ENCODE measurements at regions not wholly inside any gene's neighbourhood (a gene's known extent, or its start where the extent isn't known, plus 50 kb on each side); places are given as distances from the start of the nearest gene placed in this dataset.

GRCh38 chr16:76035689-76036088 lies 241.5 kb upstream of the CNTNAP4 start:
- Mint-ChIP-seq H3K4me1 (no peaks in the 10 kb centered on the region), H3K27ac (no peak overlapping the region), H3K4me3 (no peak overlapping the region), H3K9me3 (ENCODE audit: insufficient read depth) (peaks cover 5% of the 10 kb centered on the region), H3K27me3 (no peaks in the 10 kb centered on the region)
- Histone ChIP-seq H3K27me3 (replicated peaks in 1 of 4; ENCODE audit: control extremely low read depth in 1 of 4, control insufficient read depth in 3 of 4, insufficient read depth in 4 of 4, low read length in 3 of 4) (no peaks in the 10 kb centered on the region), H3K79me2 (ENCODE audit: control insufficient read depth, insufficient read depth, low read length) (no peaks in the 10 kb centered on the region), H3K9ac (ENCODE audit: low read length) (no peak overlapping the region), H4K20me1 (ENCODE audit: control insufficient read depth, insufficient read depth, low read length, poor library complexity, severe bottlenecking) (no peaks in the 10 kb centered on the region), H3K4me1 (ENCODE audit: control insufficient read depth in 2 of 2, insufficient read depth in 2 of 2, low read length in 2 of 2) (no peaks in the 10 kb centered on the region), H3K36me3 (replicated peaks in 1 of 2; ENCODE audit: control extremely low read depth in 1 of 2, control insufficient read depth in 1 of 2, extremely low read depth in 1 of 2, insufficient read depth in 2 of 2, low read length in 1 of 2) (no peaks in the 10 kb centered on the region), H3K9me3 (ENCODE audit: control extremely low read depth in 1 of 3, control insufficient read depth in 2 of 3, insufficient read depth in 1 of 3, low read length in 2 of 3) (peaks cover 0 to 3% (median 0%) of the 10 kb centered on the region in 3 donors), H2AFZ (ENCODE audit: insufficient read depth, low read depth, low read length, poor library complexity, severe bottlenecking) (no peak overlapping the region), H3K27ac (ENCODE audit: low read length in 2 of 2) (no peak overlapping the region), H3K4me2 (replicated peaks; ENCODE audit: low read depth, low read length, poor library complexity, severe bottlenecking) (no peak overlapping the region), H3K4me3 (ENCODE audit: control extremely low read depth in 1 of 5, extremely low read depth in 1 of 5, insufficient read depth in 1 of 5, low read depth in 2 of 5, low read length in 4 of 5) (no peak overlapping the region)
- ATAC-seq (ENCODE audit: low read depth) (no peak), DNase-seq (no peak)
- POLR2A ChIA-PET: no interaction called here
- WGBS (ENCODE audit: insufficient coverage): 0% methylated on average over 1 of the region's 2 CpGs
- intact Hi-C loops (cut with micrococcal nuclease): no loop called here
- CTCF ChIA-PET: no interaction called here
- TF ChIP-seq, protein P1, sequence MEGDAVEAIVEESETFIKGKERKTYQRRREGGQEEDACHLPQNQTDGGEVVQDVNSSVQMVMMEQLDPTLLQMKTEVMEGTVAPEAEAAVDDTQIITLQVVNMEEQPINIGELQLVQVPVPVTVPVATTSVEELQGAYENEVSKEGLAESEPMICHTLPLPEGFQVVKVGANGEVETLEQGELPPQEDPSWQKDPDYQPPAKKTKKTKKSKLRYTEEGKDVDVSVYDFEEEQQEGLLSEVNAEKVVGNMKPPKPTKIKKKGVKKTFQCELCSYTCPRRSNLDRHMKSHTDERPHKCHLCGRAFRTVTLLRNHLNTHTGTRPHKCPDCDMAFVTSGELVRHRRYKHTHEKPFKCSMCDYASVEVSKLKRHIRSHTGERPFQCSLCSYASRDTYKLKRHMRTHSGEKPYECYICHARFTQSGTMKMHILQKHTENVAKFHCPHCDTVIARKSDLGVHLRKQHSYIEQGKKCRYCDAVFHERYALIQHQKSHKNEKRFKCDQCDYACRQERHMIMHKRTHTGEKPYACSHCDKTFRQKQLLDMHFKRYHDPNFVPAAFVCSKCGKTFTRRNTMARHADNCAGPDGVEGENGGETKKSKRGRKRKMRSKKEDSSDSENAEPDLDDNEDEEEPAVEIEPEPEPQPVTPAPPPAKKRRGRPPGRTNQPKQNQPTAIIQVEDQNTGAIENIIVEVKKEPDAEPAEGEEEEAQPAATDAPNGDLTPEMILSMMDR (IDR thresholded peaks at IDR 0.05): no peak
- no peak for TF ChIP-seq EZH2 (IDR thresholded peaks at IDR 0.05; ENCODE audit: borderline replicate concordance, insufficient read depth, low read depth, low read length, poor library complexity, severe bottlenecking)

DNA sequence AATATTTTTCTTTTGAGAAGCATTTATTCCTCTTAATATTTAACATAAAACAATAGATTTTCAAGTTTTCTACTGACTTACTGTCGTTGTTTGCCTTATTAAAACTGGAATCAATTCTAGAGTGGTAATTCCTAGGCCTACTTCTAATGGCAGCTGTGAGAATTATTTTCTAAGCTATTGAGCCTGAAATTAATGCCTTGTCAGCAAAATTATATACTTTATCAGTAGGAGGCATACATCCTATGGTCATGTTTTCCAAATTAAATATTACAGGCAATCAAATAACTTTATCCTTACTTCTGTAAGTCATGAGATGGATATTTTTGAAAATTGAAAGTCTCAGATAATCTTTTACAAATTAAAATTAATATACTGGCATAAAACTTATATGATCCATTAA lies 239.1 kb upstream of the CNTNAP4 start:
- H3K4me1 Mint-ChIP-seq: no peaks in the 10 kb centered on the region
- ATAC-seq (ENCODE audit: low read depth): no peak
- no peak overlapping the region for H3K4me3 Mint-ChIP-seq
- ChIA-PET CTCF (no interaction called here), POLR2A (no interaction called here)
- H2AFZ ChIP-seq (ENCODE audit: insufficient read depth, low read depth, low read length, poor library complexity, severe bottlenecking): no peak overlapping the region
- no CpG with 5 or more reads among the region's 1 CpG for WGBS (ENCODE audit: insufficient coverage)
- H3K36me3 ChIP-seq (replicated peaks in 1 of 2; ENCODE audit: control extremely low read depth in 1 of 2, control insufficient read depth in 1 of 2, extremely low read depth in 1 of 2, insufficient read depth in 2 of 2, low read length in 1 of 2): no peaks in the 10 kb centered on the region
- peaks cover 5% of the 10 kb centered on the region for H3K9me3 Mint-ChIP-seq (ENCODE audit: insufficient read depth)
- H4K20me1 ChIP-seq (ENCODE audit: control insufficient read depth, insufficient read depth, low read length, poor library complexity, severe bottlenecking): no peaks in the 10 kb centered on the region
- H3K27me3 Mint-ChIP-seq: no peaks in the 10 kb centered on the region
- intact Hi-C loops (cut with micrococcal nuclease): no loop called here
- no peak for TF ChIP-seq EZH2 (IDR thresholded peaks at IDR 0.05; ENCODE audit: borderline replicate concordance, insufficient read depth, low read depth, low read length, poor library complexity, severe bottlenecking)
- TF ChIP-seq, protein P1 (IDR thresholded peaks at IDR 0.05): no peak
- no peak overlapping the region for H3K4me2 ChIP-seq (replicated peaks; ENCODE audit: low read depth, low read length, poor library complexity, severe bottlenecking)
- no peaks in the 10 kb centered on the region for H3K4me1 ChIP-seq (ENCODE audit: control insufficient read depth in 2 of 2, insufficient read depth in 2 of 2, low read length in 2 of 2)
- peaks cover 0 to 6% (median 0%) of the 10 kb centered on the region in 3 donors for H3K9me3 ChIP-seq (ENCODE audit: control extremely low read depth in 1 of 3, control insufficient read depth in 2 of 3, insufficient read depth in 1 of 3, low read length in 2 of 3)
- no peak for DNase-seq
- no peak overlapping the region for H3K9ac ChIP-seq (ENCODE audit: low read length)
- no peak overlapping the region for H3K4me3 ChIP-seq (ENCODE audit: control extremely low read depth in 1 of 5, extremely low read depth in 1 of 5, insufficient read depth in 1 of 5, low read depth in 2 of 5, low read length in 4 of 5)
- H3K27ac Mint-ChIP-seq: no peak overlapping the region
- no peaks in the 10 kb centered on the region for H3K79me2 ChIP-seq (ENCODE audit: control insufficient read depth, insufficient read depth, low read length)
- no peaks in the 10 kb centered on the region for H3K27me3 ChIP-seq (replicated peaks in 1 of 4; ENCODE audit: control extremely low read depth in 1 of 4, control insufficient read depth in 3 of 4, insufficient read depth in 4 of 4, low read length in 3 of 4)
- H3K27ac ChIP-seq (ENCODE audit: low read length in 2 of 2): no peak overlapping the region

Data from B cell (primary cell).